Esophagus squamous epithelium (tissue), 5 donors: ENCODE measurements at regions not wholly inside any gene's neighbourhood (a gene's known extent, or its start where the extent isn't known, plus 50 kb on each side); places are given as distances from the start of the nearest gene placed in this dataset.

ENCODE experiments used
- DNase-seq: peaks from one replicate; lab custom pipeline; 2025; lab: John Stamatoyannopoulos, UW
- H3K27ac ChIP-seq, 4 donors: fragments of 200-600 bp; sonication (generic); one replicate each; pipeline ENCODE4 v1.5.1; 2016 to 2019; ENCODE audit warnings: mild to moderate bottlenecking in 1 of 4
- H3K27me3 ChIP-seq, 4 donors: fragments of 200-600 bp; sonication (generic); 1 replicate in 3 of 4; 2 replicates in 1 of 4; pipeline versions ENCODE4 v1.5.1 to v1.6.0; 2017 to 2021; ENCODE audit warnings: antibody characterized with exemption in 1 of 4
- H3K36me3 ChIP-seq, 3 donors: fragments of 200-600 bp; sonication (generic); one replicate each; pipeline ENCODE4 v1.5.1; 2016 to 2019
- H3K4me1 ChIP-seq, 3 donors: fragments of 200-600 bp; sonication (generic); one replicate each; pipeline ENCODE4 v1.5.1; 2017 to 2019
- H3K4me3 ChIP-seq, 4 donors: fragments of 200-600 bp; sonication (generic); 1 replicate in 3 of 4; 2 replicates in 1 of 4; pipeline ENCODE4 v1.5.1; 2016 to 2019; ENCODE audit warnings: mild to moderate bottlenecking in 2 of 4, moderate library complexity in 1 of 4
- H3K9me3 ChIP-seq, 3 donors: fragments of 200-600 bp; sonication (generic); one replicate each; pipeline ENCODE4 v1.5.1; 2016 to 2019
- POLR2A ChIP-seq, 4 donors: fragments of 450-650 bp; IDR thresholded peaks; one replicate each; pipeline ENCODE4 v1.6.1; 2017; ENCODE audit warnings: antibody characterized with exemption in 4 of 4, mild to moderate bottlenecking in 4 of 4, moderate library complexity in 3 of 4
- WGBS, 2 donors: methylation state at CpG; one replicate each; pipeline ENCODE4 v1.1.5; 2018; 5-methylcytosine and 5-hydroxymethylcytosine counted together
- intact Hi-C: fragments of 100-400 bp; cut with DNase I; formaldehyde crosslinking; loops from one replicate; pipeline ENCODE4 v1.15.0; 2022
- TF ChIP-seq, protein P1 (sequence below), 6 experiments: fragments of 450-650 bp in 4 of 6; fragments of 200-600 bp in 2 of 6; sonication (generic) in 2 of 6; IDR thresholded peaks; one replicate each; pipeline ENCODE4 v1.5.1; 2016 to 2019; ENCODE audit warnings: antibody characterized with exemption in 6 of 6, mild to moderate bottlenecking in 4 of 6, moderate library complexity in 4 of 6
- donor health status: DM: yes; HTN: yes; CAD: no.

DNA sequence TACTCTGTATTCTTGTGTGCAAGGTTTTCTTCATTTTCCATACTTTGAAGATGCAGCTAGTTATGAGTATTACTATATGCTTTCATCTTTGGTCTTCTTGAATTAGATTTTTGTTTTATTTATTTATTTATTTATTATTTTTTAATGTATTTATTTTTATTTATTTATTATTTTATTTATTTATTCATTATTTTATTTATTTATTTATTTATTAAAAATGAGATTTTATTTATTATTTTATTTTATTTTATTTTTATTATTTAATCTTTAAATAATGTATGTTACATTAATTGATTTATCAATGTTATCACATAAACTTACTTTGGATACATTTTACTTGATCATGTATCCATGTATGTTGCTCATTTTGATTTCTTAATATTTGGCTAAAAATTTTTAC is 132.3 kb upstream of the GALNT13 start:
- Histone ChIP-seq H3K4me1 (no peaks in the 10 kb centered on the region), H3K27ac (no peak overlapping the region), H3K27me3 (no peaks in the 10 kb centered on the region), H3K36me3 (no peaks in the 10 kb centered on the region), H3K4me3 (no peak overlapping the region), H3K9me3 (no peaks in the 10 kb centered on the region)
- intact Hi-C loops: no loop called here
- no peak for DNase-seq
- no peak for TF ChIP-seq POLR2A (IDR thresholded peaks at IDR 0.05)
- TF ChIP-seq, protein P1, sequence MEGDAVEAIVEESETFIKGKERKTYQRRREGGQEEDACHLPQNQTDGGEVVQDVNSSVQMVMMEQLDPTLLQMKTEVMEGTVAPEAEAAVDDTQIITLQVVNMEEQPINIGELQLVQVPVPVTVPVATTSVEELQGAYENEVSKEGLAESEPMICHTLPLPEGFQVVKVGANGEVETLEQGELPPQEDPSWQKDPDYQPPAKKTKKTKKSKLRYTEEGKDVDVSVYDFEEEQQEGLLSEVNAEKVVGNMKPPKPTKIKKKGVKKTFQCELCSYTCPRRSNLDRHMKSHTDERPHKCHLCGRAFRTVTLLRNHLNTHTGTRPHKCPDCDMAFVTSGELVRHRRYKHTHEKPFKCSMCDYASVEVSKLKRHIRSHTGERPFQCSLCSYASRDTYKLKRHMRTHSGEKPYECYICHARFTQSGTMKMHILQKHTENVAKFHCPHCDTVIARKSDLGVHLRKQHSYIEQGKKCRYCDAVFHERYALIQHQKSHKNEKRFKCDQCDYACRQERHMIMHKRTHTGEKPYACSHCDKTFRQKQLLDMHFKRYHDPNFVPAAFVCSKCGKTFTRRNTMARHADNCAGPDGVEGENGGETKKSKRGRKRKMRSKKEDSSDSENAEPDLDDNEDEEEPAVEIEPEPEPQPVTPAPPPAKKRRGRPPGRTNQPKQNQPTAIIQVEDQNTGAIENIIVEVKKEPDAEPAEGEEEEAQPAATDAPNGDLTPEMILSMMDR (IDR thresholded peaks at IDR 0.05): no peak

DNA sequence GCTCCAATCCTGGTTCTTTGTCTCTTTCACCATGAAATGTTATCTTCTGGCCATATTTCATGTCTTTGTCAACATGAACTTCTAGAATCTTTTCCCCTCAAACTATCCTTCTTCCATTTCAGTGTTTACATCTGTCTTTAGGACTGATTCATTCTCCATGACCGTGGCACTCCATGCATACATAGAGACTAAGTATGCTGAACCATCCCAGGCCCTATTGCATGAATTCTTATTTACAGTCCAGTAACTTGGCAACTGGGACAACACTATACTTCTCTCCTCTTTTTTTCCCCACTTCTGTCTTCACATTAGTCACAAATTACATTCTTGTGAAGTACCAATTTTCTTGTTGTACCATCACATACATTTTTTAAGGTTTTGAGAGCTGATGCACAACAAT is 109.8 kb upstream of the GALNT13 start:
- Histone ChIP-seq H3K4me1 (no peaks in the 10 kb centered on the region), H3K9me3 (peaks cover 0 to 33% (median 16%) of the 10 kb centered on the region in 3 donors), H3K27ac (no peak overlapping the region), H3K36me3 (no peaks in the 10 kb centered on the region), H3K27me3 (no peaks in the 10 kb centered on the region), H3K4me3 (no peak overlapping the region)
- TF ChIP-seq, protein P1 (IDR thresholded peaks at IDR 0.05): no peak
- no peak for TF ChIP-seq POLR2A (IDR thresholded peaks at IDR 0.05)
- intact Hi-C loops: no loop called here
- DNase-seq: no peak
- WGBS, 2 donors: 20 to 39% methylated on average over 1 of the region's 1 CpG

DNA sequence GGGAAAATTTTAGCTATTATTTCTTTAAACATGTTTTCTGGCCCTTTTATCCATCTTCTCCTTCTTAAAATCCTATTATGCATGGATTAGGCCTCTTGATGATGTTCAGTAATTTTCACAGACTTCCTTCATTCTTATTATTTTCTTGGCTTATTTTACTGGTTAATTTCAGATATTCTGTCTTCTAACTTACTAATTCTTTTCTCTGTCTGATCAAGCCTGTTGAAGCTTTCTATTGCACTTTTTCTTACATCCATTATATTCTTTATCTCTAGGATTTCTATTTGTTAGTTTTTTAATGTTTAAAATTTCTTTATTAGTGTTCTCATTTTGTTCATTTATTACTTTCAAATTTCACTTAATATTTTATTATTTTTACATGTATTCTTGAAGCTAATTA is 105.3 kb upstream of the GALNT13 start:
- intact Hi-C loops: no loop called here

DNA sequence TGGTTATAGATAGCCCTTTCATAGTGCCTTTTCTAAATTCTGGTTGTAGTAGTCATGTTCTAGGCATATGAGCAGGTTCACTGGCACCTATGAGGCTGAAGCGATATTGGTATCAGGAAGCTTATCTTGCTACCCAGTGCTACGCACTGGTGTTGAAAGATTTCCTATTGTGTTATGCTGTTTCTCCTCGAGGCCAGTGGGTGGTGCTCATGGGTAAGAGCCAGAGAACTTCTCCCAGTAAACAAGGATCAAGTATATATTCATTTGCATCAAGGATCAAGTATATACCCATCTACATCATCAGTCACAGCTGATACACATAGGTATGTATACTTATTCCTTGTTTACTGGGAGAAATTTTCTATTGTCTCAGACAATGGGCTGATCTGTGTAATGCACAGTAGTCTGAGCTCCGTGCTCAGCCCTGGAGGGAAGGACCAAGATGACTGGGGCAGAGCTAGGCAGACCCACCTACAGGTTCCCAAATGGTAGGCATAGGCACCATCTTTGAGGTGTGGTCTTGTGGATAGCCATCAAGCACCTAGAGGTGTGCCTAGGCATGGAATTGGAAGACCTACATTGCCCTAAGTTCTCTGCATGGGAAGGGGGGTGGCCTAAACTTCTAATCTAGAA is 101.2 kb upstream of the GALNT13 start:
- TF ChIP-seq, protein P1 (IDR thresholded peaks at IDR 0.05): no peak
- TF ChIP-seq POLR2A (IDR thresholded peaks at IDR 0.05): no peak
- 48 to 67% methylated on average over 3 of the region's 4 CpGs for WGBS, 2 donors
- H3K9me3 ChIP-seq: peaks cover 0 to 42% (median 10%) of the 10 kb centered on the region in 3 donors
- H3K4me3 ChIP-seq: no peak overlapping the region
- no peak overlapping the region for H3K27ac ChIP-seq
- H3K4me1 ChIP-seq: no peaks in the 10 kb centered on the region
- intact Hi-C loops: no loop called here
- DNase-seq: no peak
- H3K27me3 ChIP-seq: no peaks in the 10 kb centered on the region
- no peaks in the 10 kb centered on the region for H3K36me3 ChIP-seq

More for the DNA sequence above, 105.3 kb upstream of the GALNT13 start:
- no peak for TF ChIP-seq POLR2A (IDR thresholded peaks at IDR 0.05)
- TF ChIP-seq, protein P1 (IDR thresholded peaks at IDR 0.05): no peak
- Histone ChIP-seq H3K27ac (no peak overlapping the region), H3K9me3 (peaks cover 0 to 59% (median 26%) of the 10 kb centered on the region in 3 donors), H3K36me3 (no peaks in the 10 kb centered on the region), H3K27me3 (no peaks in the 10 kb centered on the region), H3K4me1 (no peaks in the 10 kb centered on the region), H3K4me3 (no peak overlapping the region)
- no peak for DNase-seq

DNA sequence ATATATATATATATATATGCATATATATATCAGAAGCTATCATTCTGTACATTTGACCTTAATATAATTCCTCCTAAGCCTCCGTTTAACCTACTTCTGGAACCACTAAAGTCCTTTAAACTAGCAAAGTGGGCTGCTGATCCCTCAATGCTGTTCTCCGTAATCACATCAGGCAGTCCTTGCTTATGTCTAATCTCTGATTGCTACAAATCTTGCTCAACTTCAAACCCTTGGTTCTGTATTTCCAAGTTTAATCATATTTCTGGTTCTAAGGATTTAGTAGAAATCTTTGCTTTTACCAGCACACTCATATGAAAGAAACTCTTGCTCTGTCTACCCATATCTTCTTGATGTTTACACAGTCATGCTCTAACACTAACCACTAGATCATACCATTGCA is 91.5 kb upstream of the GALNT13 start:
- 65 to 79% methylated on average over 2 of the region's 2 CpGs for WGBS, 2 donors
- no peaks in the 10 kb centered on the region for H3K9me3 ChIP-seq
- H3K4me1 ChIP-seq: no peaks in the 10 kb centered on the region
- DNase-seq: no peak
- no peak overlapping the region for H3K4me3 ChIP-seq
- H3K27ac ChIP-seq: no peak overlapping the region
- H3K36me3 ChIP-seq: no peaks in the 10 kb centered on the region
- TF ChIP-seq, protein P1 (IDR thresholded peaks at IDR 0.05): no peak
- TF ChIP-seq POLR2A (IDR thresholded peaks at IDR 0.05): no peak
- intact Hi-C loops: no loop called here
- no peaks in the 10 kb centered on the region for H3K27me3 ChIP-seq
